Testis (tissue), 2 donors: ENCODE measurements at regions not wholly inside any gene's neighbourhood (a gene's known extent, or its start where the extent isn't known, plus 50 kb on each side); places are given as distances from the start of the nearest gene placed in this dataset.

Source experiments
- DNase-seq: peaks from one replicate; pipeline ENCODE4 v3.0.0-alpha.2; 2019
- H3K27ac ChIP-seq, 2 donors: fragments of 200-600 bp; sonication (generic); one replicate each; pipeline ENCODE4 v1.5.1; 2019
- H3K27me3 ChIP-seq: fragments of 200-600 bp; sonication (generic); one replicate; pipeline ENCODE4 v1.5.1; 2019
- H3K36me3 ChIP-seq: fragments of 200-600 bp; sonication (generic); one replicate; pipeline ENCODE4 v1.5.1; 2017; ENCODE audit warnings: low read depth; ENCODE audit errors: missing control alignments
- H3K4me1 ChIP-seq: fragments of 200-600 bp; sonication (generic); one replicate; pipeline ENCODE4 v1.5.1; 2019
- H3K4me3 ChIP-seq, 2 donors: fragments of 200-600 bp; sonication (generic); one replicate each; pipeline ENCODE4 v1.5.1; 2017 to 2019
- H3K9me3 ChIP-seq: fragments of 200-600 bp; sonication (generic); one replicate; pipeline ENCODE4 v1.5.1; 2017
- CTCF ChIP-seq, 3 experiments: fragments of 450-650 bp in 2 of 3; fragments of 200-600 bp in 1 of 3; sonication (generic) in 1 of 3; IDR thresholded peaks; one replicate each; pipeline ENCODE4 v1.5.1; 2016 to 2019; ENCODE audit warnings: antibody characterized with exemption in 3 of 3, mild to moderate bottlenecking in 2 of 3, moderate library complexity in 1 of 3
- POLR2A ChIP-seq: fragments of 450-650 bp; IDR thresholded peaks from one replicate; pipeline ENCODE4 v1.6.1; 2017; ENCODE audit warnings: antibody characterized with exemption, mild to moderate bottlenecking, moderate library complexity
- WGBS, 2 donors: methylation state at CpG; one replicate each; pipeline ENCODE4 v1.1.5; 2018; 5-methylcytosine and 5-hydroxymethylcytosine counted together
- intact Hi-C: fragments of 100-400 bp; cut with DNase I; formaldehyde crosslinking; loops from one replicate; pipeline ENCODE4 v1.15.1; 2023; ENCODE audit warnings: low total_unique reads

- no peak for TF ChIP-seq POLR2A
- TF ChIP-seq CTCF (IDR thresholded peaks at IDR 0.05) = no peak
- intact Hi-C loops = no loop called here
- 88 to 97% methylated on average over 8 of the region's 8 CpGs for WGBS, 2 donors
Measured at GRCh38 chr16:9371713-9372448, 280.4 kb downstream of the HAPSTR1 start.

GRCh38 chr16:9372934-9373890 lies 281.8 kb downstream of the HAPSTR1 start:
- H3K27me3 ChIP-seq = no peaks in the 10 kb centered on the region
- intact Hi-C loops = no loop called here
- no peaks in the 10 kb centered on the region for H3K36me3 ChIP-seq
- no peaks in the 10 kb centered on the region for H3K9me3 ChIP-seq
- no peak overlapping the region for H3K27ac ChIP-seq
- H3K4me1 ChIP-seq = no peaks in the 10 kb centered on the region
- no peak for DNase-seq
- TF ChIP-seq POLR2A = no peak
- TF ChIP-seq CTCF (IDR thresholded peaks at IDR 0.05) = no peak
- no peak overlapping the region for H3K4me3 ChIP-seq
- WGBS, 2 donors = 68 to 74% methylated on average over 13 of the region's 13 CpGs

More at GRCh38 chr16:9371713-9372448, 280.4 kb downstream of the HAPSTR1 start:
- H3K9me3 ChIP-seq = no peaks in the 10 kb centered on the region
- H3K4me1 ChIP-seq = no peaks in the 10 kb centered on the region
- no peak overlapping the region for H3K27ac ChIP-seq
- H3K36me3 ChIP-seq = no peaks in the 10 kb centered on the region
- H3K4me3 ChIP-seq = no peak overlapping the region
- no peak for DNase-seq
- H3K27me3 ChIP-seq = no peaks in the 10 kb centered on the region

GRCh38 chr16:9374061-9374460 lies 282.6 kb downstream of the HAPSTR1 start:
- Histone ChIP-seq H3K4me1 (no peaks in the 10 kb centered on the region), H3K4me3 (no peak overlapping the region), H3K9me3 (no peaks in the 10 kb centered on the region), H3K36me3 (no peaks in the 10 kb centered on the region), H3K27me3 (no peaks in the 10 kb centered on the region), H3K27ac (no peak overlapping the region)
- intact Hi-C loops = no loop called here
- WGBS, 2 donors = 45 to 50% methylated on average over 7 of the region's 7 CpGs
- DNase-seq = no peak
- no peak for TF ChIP-seq CTCF (IDR thresholded peaks at IDR 0.05)

DNA sequence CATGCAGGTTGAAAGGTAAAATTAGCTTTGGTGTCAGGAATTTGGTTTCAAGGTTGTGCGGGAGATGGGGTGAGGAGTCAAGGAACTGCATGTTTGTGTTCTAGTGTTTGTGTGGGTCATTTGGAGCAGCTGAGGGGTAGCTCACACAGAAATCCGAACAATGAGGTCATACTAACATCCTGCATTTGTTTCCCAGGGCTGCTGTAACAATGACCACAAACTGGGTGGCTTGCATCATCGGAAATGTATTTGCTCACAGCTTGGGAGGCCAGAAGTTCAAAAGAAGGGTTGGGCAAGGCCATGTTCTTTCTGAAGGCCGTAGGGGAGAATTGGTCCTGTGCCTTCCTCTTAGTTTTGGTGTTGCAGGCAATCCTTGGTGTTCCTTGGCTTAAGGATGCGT lies 287.4 kb downstream of the HAPSTR1 start:
- Histone ChIP-seq H3K27me3 (no peaks in the 10 kb centered on the region), H3K27ac (no peak overlapping the region), H3K4me1 (no peaks in the 10 kb centered on the region), H3K9me3 (no peaks in the 10 kb centered on the region), H3K36me3 (no peaks in the 10 kb centered on the region), H3K4me3 (no peak overlapping the region)
- no peak for TF ChIP-seq POLR2A
- no peak for TF ChIP-seq CTCF (IDR thresholded peaks at IDR 0.05)
- 70 to 82% methylated on average over 5 of the region's 5 CpGs for WGBS, 2 donors
- intact Hi-C loops = no loop called here
- no peak for DNase-seq
